ENCODE measurements at regions not wholly inside any gene's neighbourhood (a gene's known extent, or its start where the extent isn't known, plus 50 kb on each side); places are given as distances from the start of the nearest gene placed in this dataset.

DNA sequence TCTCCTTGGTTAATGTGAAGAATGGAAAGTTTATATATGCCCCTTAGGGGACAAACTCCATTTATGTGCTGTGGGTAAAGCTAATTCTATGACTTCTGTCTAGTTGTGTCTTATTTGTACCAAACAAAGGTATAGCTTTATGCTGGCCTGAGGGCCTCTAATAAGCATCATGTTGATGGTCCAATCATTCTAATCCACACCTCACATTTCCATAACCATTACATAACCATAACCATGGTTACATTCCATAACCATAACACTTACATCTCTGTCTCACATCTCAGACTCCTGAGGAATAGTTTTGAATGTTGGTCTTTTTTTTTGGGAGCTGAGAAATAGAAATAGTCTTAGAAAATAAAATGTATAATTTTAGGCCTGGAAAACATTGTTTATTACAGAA lies 1097.1 kb downstream of the FLRT2 start:
- no peak for DNase-seq (ENCODE audit: low read depth)

DNA sequence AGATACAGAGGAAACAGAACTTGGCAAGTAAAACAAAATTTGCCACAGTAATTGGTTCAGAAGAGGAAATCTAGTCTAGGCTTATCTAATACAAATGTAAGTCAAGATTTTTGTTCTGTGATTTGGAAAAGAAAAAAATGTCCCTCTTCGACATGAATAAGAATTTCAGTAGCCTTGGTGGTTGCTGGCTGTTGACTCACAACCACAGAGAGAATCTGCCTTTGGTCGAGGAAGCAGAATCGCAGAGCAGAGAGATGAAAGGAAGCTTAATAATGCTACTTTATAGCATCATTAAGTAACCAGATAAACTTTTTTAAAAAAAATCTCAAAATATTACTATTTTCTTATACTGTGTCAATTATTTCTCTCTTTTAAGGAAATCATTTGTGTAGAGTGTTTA lies 1096.6 kb downstream of the FLRT2 start:
- TF ChIP-seq, protein P1, sequence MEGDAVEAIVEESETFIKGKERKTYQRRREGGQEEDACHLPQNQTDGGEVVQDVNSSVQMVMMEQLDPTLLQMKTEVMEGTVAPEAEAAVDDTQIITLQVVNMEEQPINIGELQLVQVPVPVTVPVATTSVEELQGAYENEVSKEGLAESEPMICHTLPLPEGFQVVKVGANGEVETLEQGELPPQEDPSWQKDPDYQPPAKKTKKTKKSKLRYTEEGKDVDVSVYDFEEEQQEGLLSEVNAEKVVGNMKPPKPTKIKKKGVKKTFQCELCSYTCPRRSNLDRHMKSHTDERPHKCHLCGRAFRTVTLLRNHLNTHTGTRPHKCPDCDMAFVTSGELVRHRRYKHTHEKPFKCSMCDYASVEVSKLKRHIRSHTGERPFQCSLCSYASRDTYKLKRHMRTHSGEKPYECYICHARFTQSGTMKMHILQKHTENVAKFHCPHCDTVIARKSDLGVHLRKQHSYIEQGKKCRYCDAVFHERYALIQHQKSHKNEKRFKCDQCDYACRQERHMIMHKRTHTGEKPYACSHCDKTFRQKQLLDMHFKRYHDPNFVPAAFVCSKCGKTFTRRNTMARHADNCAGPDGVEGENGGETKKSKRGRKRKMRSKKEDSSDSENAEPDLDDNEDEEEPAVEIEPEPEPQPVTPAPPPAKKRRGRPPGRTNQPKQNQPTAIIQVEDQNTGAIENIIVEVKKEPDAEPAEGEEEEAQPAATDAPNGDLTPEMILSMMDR (IDR thresholded peaks at IDR 0.05; ENCODE audit: insufficient read depth, low read length), result no peak
- DNase-seq (ENCODE audit: low read depth), result no peak
- no peak overlapping the region for H3K4me3 ChIP-seq (ENCODE audit: low read depth, low read length)

More for the DNA sequence above, 1097.1 kb downstream of the FLRT2 start:
- H3K4me3 ChIP-seq (ENCODE audit: low read depth, low read length), result no peak overlapping the region
- TF ChIP-seq, protein P1 (IDR thresholded peaks at IDR 0.05; ENCODE audit: insufficient read depth, low read length), result no peak

DNA sequence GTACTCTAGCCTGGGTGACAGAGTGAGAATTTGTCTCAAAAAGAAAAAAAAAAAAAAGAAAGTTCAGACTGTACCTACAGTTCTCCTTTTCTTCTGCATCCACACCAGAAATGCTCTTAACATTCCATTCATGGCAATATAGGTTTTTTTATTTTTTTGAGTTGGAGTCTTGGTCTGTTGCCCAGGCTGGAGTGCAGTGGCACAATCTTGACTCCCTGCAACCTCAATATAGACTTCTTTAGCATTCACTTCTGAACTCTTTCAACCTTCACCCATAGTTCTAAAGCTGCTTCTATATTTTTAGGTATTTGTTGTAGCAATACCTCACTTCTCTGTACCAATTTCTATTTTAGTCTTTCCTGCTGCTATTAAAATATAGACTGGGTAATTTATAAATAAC lies 1095.7 kb downstream of the FLRT2 start:
- DNase-seq (ENCODE audit: low read depth), result no peak
- TF ChIP-seq, protein P1 (IDR thresholded peaks at IDR 0.05; ENCODE audit: insufficient read depth, low read length), result no peak
- no peak overlapping the region for H3K4me3 ChIP-seq (ENCODE audit: low read depth, low read length)

DNA sequence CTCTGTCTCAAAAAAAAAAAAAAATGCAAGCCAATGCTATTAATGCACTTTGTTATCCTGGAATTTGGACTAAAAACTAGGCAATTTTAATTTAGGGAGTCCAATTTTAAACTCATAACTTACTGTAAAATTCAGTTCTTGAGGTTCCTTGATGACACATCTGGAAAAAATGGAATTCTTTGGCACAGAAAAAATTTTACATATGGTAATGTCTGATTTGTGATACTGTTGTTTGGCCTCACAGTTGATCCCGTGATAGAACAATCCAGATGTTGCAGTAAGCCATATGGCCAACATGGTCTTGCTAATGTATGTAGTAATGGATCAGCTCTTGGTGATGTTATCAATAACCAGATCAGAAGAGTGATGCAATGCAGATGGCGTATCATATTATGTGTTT lies 1089.8 kb downstream of the FLRT2 start:
- H3K4me3 ChIP-seq (ENCODE audit: low read depth, low read length), result no peak overlapping the region
- no peak for DNase-seq (ENCODE audit: low read depth)
- TF ChIP-seq, protein P1 (IDR thresholded peaks at IDR 0.05; ENCODE audit: insufficient read depth, low read length), result no peak

DNA sequence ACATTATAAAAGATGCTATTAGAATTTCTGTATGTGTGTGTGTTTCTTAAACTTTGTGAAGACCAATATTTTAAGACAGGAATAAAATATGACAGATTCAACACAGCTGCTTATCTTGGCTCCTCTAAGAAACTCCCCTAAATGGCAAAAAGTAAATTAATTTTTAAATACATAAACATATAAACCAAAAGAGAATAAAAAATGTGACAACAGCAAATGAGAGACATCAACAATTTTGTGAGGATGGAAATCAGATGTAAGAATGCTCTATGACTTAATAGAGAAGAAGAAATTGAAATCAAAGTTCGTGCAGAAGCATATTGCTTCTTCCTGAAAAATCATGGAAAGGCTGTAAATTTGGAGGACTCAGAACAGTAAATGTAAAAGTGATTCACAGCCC lies 1083.8 kb downstream of the FLRT2 start:
- DNase-seq (ENCODE audit: low read depth), result no peak
- TF ChIP-seq, protein P1 (IDR thresholded peaks at IDR 0.05; ENCODE audit: insufficient read depth, low read length), result no peak
- no peak overlapping the region for H3K4me3 ChIP-seq (ENCODE audit: low read depth, low read length)

DNA sequence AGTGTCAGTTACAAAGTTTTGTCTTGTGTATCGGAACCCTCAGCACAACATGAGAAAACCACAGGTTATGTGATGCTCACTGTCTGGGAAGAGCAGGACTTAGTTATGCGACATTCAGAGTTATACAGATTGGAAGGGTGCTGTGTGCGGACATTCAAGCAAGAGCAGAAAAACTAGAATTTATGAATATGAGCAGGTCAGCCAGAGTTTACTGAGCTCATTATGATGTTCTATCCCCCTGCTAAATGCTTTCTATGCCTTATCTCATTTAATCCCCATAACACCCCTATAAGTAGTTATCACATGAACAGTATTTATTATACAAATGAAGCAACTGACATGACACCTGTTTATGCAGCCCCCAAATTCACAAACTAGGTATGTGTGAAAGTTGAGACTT lies 1083.2 kb downstream of the FLRT2 start:
- TF ChIP-seq, protein P1 (IDR thresholded peaks at IDR 0.05; ENCODE audit: insufficient read depth, low read length), result no peak

DNA sequence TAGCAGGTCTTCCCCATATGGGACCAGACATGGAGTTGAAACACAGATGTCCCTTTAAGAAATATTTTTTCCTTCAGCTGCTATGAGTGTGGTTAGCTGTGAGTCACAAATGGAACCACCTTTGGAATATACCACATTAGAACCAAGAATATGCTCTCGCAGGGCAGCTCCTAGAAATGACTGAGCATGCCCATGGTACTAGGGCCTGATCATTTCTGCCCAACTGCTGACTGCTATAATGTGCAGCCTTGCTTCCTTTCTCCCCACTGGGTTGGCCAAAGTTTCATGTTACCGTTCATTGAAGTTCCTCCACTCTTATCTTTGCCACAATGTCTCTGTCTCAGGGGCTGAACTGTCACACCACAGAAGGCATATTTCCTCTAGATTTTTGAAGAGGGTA lies 1074.6 kb downstream of the FLRT2 start:
- H3K4me3 ChIP-seq (ENCODE audit: low read depth, low read length), result no peak overlapping the region
- TF ChIP-seq, protein P1 (IDR thresholded peaks at IDR 0.05; ENCODE audit: insufficient read depth, low read length), result no peak
- no peak for DNase-seq (ENCODE audit: low read depth)

More for the DNA sequence above, 1083.2 kb downstream of the FLRT2 start:
- DNase-seq (ENCODE audit: low read depth), result no peak
- no peak overlapping the region for H3K4me3 ChIP-seq (ENCODE audit: low read depth, low read length)
